ENCODE measurements at regions not wholly inside any gene's neighbourhood (a gene's known extent, or its start where the extent isn't known, plus 50 kb on each side); places are given as distances from the start of the nearest gene placed in this dataset.
"Not testable (repeated sequence)": the region's sequence is repeated elsewhere in the genome, so short reads cannot be mapped to it uniquely, and the experiment has no call there.

- dilution Hi-C loops (cut with MboI; ENCODE audit: extremely low pct_ligation_motif_present, low sequenced_read_pairs): no loop called here
- H4K20me1 ChIP-seq (replicated peaks; ENCODE audit: control insufficient read depth, extremely low read depth, insufficient read depth, low read length): no peaks in the 10 kb centered on the region
- no peaks in the 10 kb centered on the region for H3K9me1 ChIP-seq (replicated peaks; ENCODE audit: control insufficient read depth, extremely low read depth, insufficient read depth, low read length)
- H3K79me2 ChIP-seq (ENCODE audit: control insufficient read depth, insufficient read depth, low read length): no peaks in the 10 kb centered on the region
- intact Hi-C loops (cut with micrococcal nuclease): no loop called here
- FAIRE-seq (no peak), DNase-seq (ENCODE audit: low read depth, low spot score) (no peak)
- H3K27ac ChIP-seq (ENCODE audit: insufficient read depth, low read depth, low read length): no peak overlapping the region
- TF ChIP-seq CTCF (IDR thresholded peaks at IDR 0.05; ENCODE audit: extremely low read depth in 1 of 2, insufficient read depth in 1 of 2, low read depth in 1 of 2, low read length in 2 of 2): no peak
- no peak for TF ChIP-seq POLR2A (IDR thresholded peaks at IDR 0.05; ENCODE audit: low read depth, low read length)
- no peak for TF ChIP-seq MYC (IDR thresholded peaks at IDR 0.05; ENCODE audit: low read depth, low read length)
- TF ChIP-seq JUN (IDR thresholded peaks at IDR 0.05; ENCODE audit: borderline replicate concordance, insufficient read depth, insufficient read length, low read depth): no peak
- no peak for TF ChIP-seq FOS (IDR thresholded peaks at IDR 0.05; ENCODE audit: borderline replicate concordance, insufficient read depth, low read length)
- no peak overlapping the region for H3K9ac ChIP-seq (replicated peaks; ENCODE audit: extremely low read depth, insufficient read depth, low read length)
- H3K9me3 ChIP-seq (replicated peaks; ENCODE audit: control insufficient read depth, insufficient read depth, low read length): no peaks in the 10 kb centered on the region
- POLR2A ChIA-PET: no interaction called here
- H3K36me3 ChIP-seq (ENCODE audit: control insufficient read depth in 2 of 2, extremely low read depth in 1 of 2, insufficient read depth in 2 of 2, low read length in 2 of 2): no peaks in the 10 kb centered on the region
- CTCF ChIA-PET: no interaction called here
- H3K4me2 ChIP-seq (ENCODE audit: insufficient read depth, low read length): no peak overlapping the region
- no TSS peak for BruUV-seq (replicated peaks)
- H3K4me3 ChIP-seq (replicated peaks in 1 of 3; ENCODE audit: insufficient read depth in 1 of 3, low read depth in 1 of 3, low read length in 3 of 3): no peak overlapping the region
- H2AFZ ChIP-seq (ENCODE audit: low read depth, low read length): no peak overlapping the region
- H3K4me1 ChIP-seq (ENCODE audit: control insufficient read depth, extremely low read depth, insufficient read depth, low read length): no peaks in the 10 kb centered on the region
- no peaks in the 10 kb centered on the region for H3K27me3 ChIP-seq (ENCODE audit: control insufficient read depth in 2 of 2, insufficient read depth in 2 of 2, low read length in 2 of 2)
Measured at GRCh38 chr14:105660816-105661531, 134.6 kb downstream of the TMEM121 start.

- H3K36me3 ChIP-seq (ENCODE audit: control insufficient read depth in 2 of 2, extremely low read depth in 1 of 2, insufficient read depth in 2 of 2, low read length in 2 of 2); H3K27ac ChIP-seq (ENCODE audit: insufficient read depth, low read depth, low read length); H4K20me1 ChIP-seq (replicated peaks; ENCODE audit: control insufficient read depth, extremely low read depth, insufficient read depth, low read length); H3K4me1 ChIP-seq (ENCODE audit: control insufficient read depth, extremely low read depth, insufficient read depth, low read length); H3K4me3 ChIP-seq (replicated peaks in 1 of 3; ENCODE audit: insufficient read depth in 1 of 3, low read depth in 1 of 3, low read length in 3 of 3); H3K79me2 ChIP-seq (ENCODE audit: control insufficient read depth, insufficient read depth, low read length); BruUV-seq (replicated peaks); H3K9ac ChIP-seq (replicated peaks; ENCODE audit: extremely low read depth, insufficient read depth, low read length); intact Hi-C loops (cut with micrococcal nuclease); H2AFZ ChIP-seq (ENCODE audit: low read depth, low read length); H3K9me3 ChIP-seq (replicated peaks; ENCODE audit: control insufficient read depth, insufficient read depth, low read length); FAIRE-seq; H3K27me3 ChIP-seq (ENCODE audit: control insufficient read depth in 2 of 2, insufficient read depth in 2 of 2, low read length in 2 of 2); POLR2A ChIA-PET; DNase-seq (ENCODE audit: low read depth, low spot score); H3K4me2 ChIP-seq (ENCODE audit: insufficient read depth, low read length); dilution Hi-C loops (cut with MboI; ENCODE audit: extremely low pct_ligation_motif_present, low sequenced_read_pairs); H3K9me1 ChIP-seq (replicated peaks; ENCODE audit: control insufficient read depth, extremely low read depth, insufficient read depth, low read length); CTCF ChIA-PET: not testable (repeated sequence)
Measured at GRCh38 chr14:105662043-105662442, 135.7 kb downstream of the TMEM121 start.

GRCh38 chr14:105662592-105662991 is 136.2 kb downstream of the TMEM121 start:
- H4K20me1 ChIP-seq (replicated peaks; ENCODE audit: control insufficient read depth, extremely low read depth, insufficient read depth, low read length); H3K4me3 ChIP-seq (replicated peaks in 1 of 3; ENCODE audit: insufficient read depth in 1 of 3, low read depth in 1 of 3, low read length in 3 of 3); FAIRE-seq; H3K79me2 ChIP-seq (ENCODE audit: control insufficient read depth, insufficient read depth, low read length); H3K27ac ChIP-seq (ENCODE audit: insufficient read depth, low read depth, low read length); H3K9me3 ChIP-seq (replicated peaks; ENCODE audit: control insufficient read depth, insufficient read depth, low read length); CTCF ChIA-PET; H3K36me3 ChIP-seq (ENCODE audit: control insufficient read depth in 2 of 2, extremely low read depth in 1 of 2, insufficient read depth in 2 of 2, low read length in 2 of 2); H3K9ac ChIP-seq (replicated peaks; ENCODE audit: extremely low read depth, insufficient read depth, low read length); H2AFZ ChIP-seq (ENCODE audit: low read depth, low read length); dilution Hi-C loops (cut with MboI; ENCODE audit: extremely low pct_ligation_motif_present, low sequenced_read_pairs); H3K27me3 ChIP-seq (ENCODE audit: control insufficient read depth in 2 of 2, insufficient read depth in 2 of 2, low read length in 2 of 2); H3K4me1 ChIP-seq (ENCODE audit: control insufficient read depth, extremely low read depth, insufficient read depth, low read length); intact Hi-C loops (cut with micrococcal nuclease); H3K4me2 ChIP-seq (ENCODE audit: insufficient read depth, low read length); H3K9me1 ChIP-seq (replicated peaks; ENCODE audit: control insufficient read depth, extremely low read depth, insufficient read depth, low read length); POLR2A ChIA-PET; DNase-seq (ENCODE audit: low read depth, low spot score); BruUV-seq (replicated peaks): not testable (repeated sequence)

All from endothelial cell of umbilical vein (primary cell).